ENCODE measurements at regions not wholly inside any gene's neighbourhood (a gene's known extent, or its start where the extent isn't known, plus 50 kb on each side); places are given as distances from the start of the nearest gene placed in this dataset.

DNA sequence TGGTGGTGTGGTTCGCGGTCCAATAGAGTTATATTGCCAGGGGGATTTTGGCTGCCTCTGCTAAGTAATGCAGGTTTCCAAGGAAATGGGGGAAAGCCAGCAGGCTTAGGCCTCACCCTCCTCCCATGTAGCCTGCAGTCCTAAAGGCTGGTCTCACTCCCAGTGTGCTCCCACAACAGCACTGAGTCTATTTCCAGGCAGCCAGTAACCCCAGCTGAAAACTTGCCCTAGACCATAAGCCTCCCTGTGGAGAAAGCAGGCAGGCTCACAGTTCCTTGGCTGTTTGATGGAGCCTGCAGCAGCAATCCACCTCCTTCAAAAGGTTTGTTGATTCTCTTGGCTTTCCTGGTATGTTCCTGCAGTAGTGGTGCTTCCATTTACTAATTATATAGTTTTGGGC lies 220.0 kb upstream of the ZNF804B start:
- no peak for TF ChIP-seq EZH2 (IDR thresholded peaks at IDR 0.05; ENCODE audit: low read length, missing control alignments)
- TF ChIP-seq, protein P1, sequence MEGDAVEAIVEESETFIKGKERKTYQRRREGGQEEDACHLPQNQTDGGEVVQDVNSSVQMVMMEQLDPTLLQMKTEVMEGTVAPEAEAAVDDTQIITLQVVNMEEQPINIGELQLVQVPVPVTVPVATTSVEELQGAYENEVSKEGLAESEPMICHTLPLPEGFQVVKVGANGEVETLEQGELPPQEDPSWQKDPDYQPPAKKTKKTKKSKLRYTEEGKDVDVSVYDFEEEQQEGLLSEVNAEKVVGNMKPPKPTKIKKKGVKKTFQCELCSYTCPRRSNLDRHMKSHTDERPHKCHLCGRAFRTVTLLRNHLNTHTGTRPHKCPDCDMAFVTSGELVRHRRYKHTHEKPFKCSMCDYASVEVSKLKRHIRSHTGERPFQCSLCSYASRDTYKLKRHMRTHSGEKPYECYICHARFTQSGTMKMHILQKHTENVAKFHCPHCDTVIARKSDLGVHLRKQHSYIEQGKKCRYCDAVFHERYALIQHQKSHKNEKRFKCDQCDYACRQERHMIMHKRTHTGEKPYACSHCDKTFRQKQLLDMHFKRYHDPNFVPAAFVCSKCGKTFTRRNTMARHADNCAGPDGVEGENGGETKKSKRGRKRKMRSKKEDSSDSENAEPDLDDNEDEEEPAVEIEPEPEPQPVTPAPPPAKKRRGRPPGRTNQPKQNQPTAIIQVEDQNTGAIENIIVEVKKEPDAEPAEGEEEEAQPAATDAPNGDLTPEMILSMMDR (conservative IDR thresholded peaks at IDR 0.05 in 1 of 2, IDR thresholded peaks at IDR 0.05 in 1 of 2; ENCODE audit: low read depth in 1 of 2, low read length in 2 of 2): no peak

Data from fibroblast of lung (primary cell).